ENCODE measurements at regions not wholly inside any gene's neighbourhood (a gene's known extent, or its start where the extent isn't known, plus 50 kb on each side); places are given as distances from the start of the nearest gene placed in this dataset.

- TF ChIP-seq, protein P1, sequence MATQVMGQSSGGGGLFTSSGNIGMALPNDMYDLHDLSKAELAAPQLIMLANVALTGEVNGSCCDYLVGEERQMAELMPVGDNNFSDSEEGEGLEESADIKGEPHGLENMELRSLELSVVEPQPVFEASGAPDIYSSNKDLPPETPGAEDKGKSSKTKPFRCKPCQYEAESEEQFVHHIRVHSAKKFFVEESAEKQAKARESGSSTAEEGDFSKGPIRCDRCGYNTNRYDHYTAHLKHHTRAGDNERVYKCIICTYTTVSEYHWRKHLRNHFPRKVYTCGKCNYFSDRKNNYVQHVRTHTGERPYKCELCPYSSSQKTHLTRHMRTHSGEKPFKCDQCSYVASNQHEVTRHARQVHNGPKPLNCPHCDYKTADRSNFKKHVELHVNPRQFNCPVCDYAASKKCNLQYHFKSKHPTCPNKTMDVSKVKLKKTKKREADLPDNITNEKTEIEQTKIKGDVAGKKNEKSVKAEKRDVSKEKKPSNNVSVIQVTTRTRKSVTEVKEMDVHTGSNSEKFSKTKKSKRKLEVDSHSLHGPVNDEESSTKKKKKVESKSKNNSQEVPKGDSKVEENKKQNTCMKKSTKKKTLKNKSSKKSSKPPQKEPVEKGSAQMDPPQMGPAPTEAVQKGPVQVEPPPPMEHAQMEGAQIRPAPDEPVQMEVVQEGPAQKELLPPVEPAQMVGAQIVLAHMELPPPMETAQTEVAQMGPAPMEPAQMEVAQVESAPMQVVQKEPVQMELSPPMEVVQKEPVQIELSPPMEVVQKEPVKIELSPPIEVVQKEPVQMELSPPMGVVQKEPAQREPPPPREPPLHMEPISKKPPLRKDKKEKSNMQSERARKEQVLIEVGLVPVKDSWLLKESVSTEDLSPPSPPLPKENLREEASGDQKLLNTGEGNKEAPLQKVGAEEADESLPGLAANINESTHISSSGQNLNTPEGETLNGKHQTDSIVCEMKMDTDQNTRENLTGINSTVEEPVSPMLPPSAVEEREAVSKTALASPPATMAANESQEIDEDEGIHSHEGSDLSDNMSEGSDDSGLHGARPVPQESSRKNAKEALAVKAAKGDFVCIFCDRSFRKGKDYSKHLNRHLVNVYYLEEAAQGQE (IDR thresholded peaks at IDR 0.05; ENCODE audit: insufficient read depth in 1 of 2, low read depth in 2 of 2, low read length in 1 of 2) = no peak
- TF ChIP-seq TCF7L2 (IDR thresholded peaks at IDR 0.05; ENCODE audit: low read depth, low read length) = no peak
Measured at GRCh38 chr5:135711911-135712310, 122.6 kb upstream of the SLC25A48 start.

Data from Panc1 (cell line).